AG10803 (cell line): ENCODE measurements at regions not wholly inside any gene's neighbourhood (a gene's known extent, or its start where the extent isn't known, plus 50 kb on each side); places are given as distances from the start of the nearest gene placed in this dataset.
A peak's percentile ranks its signal among the peaks of the same experiment; 100 is the strongest.

Experiments
- DNase-seq: peaks from one replicate; pipeline ENCODE4 v3.0.0; 2010; ENCODE audit warnings: low read depth
- H3K4me3 ChIP-seq: 2 replicates; pipeline ENCODE4 v1.5.1; 2011; ENCODE audit warnings: mild to moderate bottlenecking, low read length, control low read depth
- TF ChIP-seq, protein P1 (sequence below): conservative IDR thresholded peaks from 2 replicates; pipeline ENCODE4 v1.5.1; 2011; ENCODE audit warnings: mild to moderate bottlenecking, low read length, control low read depth, inconsistent platforms

DNA sequence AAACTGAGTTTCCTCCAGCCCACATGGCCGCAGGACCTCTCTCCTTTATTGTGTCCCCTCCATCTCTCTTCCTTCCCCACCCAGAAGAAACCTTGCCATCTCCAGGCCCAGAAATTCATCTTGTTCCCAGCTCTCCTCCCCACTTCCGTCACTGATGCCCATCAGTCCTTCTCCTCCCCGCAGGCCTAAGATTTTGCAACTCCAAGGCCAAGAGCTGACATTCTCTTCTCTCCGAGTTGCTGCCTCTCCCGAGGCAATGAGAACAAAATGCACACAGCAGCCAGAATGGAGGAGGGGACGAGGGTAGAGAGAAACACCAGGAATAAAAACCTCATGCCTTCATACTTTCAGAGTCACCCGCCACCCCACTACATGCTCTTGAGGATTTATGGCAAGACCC lies 526.5 kb upstream of the PROK2 start:
- H3K4me3 ChIP-seq = no peak overlapping the region
- peak; percentile 43 for DNase-seq
- TF ChIP-seq, protein P1, sequence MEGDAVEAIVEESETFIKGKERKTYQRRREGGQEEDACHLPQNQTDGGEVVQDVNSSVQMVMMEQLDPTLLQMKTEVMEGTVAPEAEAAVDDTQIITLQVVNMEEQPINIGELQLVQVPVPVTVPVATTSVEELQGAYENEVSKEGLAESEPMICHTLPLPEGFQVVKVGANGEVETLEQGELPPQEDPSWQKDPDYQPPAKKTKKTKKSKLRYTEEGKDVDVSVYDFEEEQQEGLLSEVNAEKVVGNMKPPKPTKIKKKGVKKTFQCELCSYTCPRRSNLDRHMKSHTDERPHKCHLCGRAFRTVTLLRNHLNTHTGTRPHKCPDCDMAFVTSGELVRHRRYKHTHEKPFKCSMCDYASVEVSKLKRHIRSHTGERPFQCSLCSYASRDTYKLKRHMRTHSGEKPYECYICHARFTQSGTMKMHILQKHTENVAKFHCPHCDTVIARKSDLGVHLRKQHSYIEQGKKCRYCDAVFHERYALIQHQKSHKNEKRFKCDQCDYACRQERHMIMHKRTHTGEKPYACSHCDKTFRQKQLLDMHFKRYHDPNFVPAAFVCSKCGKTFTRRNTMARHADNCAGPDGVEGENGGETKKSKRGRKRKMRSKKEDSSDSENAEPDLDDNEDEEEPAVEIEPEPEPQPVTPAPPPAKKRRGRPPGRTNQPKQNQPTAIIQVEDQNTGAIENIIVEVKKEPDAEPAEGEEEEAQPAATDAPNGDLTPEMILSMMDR = no peak

GRCh38 chr3:72310419-72311380 lies 525.8 kb upstream of the PROK2 start:
- peak; percentile 76 for DNase-seq
- H3K4me3 ChIP-seq = no peak overlapping the region
- TF ChIP-seq, protein P1 = no peak

- no peak overlapping the region for H3K4me3 ChIP-seq
- DNase-seq = no peak
- TF ChIP-seq, protein P1 = no peak
Measured at GRCh38 chr3:72309661-72310418, 524.9 kb upstream of the PROK2 start.

DNA sequence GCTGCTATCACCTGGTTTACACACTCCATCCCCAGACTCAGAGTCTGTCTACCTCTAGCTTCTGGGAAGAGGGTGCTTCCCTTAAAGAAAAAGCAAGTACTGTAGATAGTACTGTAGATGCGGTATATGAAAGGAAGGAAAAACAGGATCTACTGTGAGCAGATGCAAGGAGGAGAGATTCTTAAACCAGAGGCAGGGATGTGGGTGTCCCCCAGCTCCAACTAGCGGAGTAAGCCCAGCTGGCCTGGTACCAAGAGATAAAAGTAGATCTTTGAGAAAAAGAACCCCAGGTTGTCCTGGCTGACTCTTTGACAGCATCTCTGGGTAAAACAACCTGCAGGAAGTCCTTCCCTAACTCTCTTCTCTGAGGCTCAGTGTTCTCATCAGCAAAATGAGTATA lies 523.7 kb upstream of the PROK2 start:
- TF ChIP-seq, protein P1 = no peak
- DNase-seq = no peak
- H3K4me3 ChIP-seq = no peak overlapping the region

- TF ChIP-seq, protein P1 = no peak
Measured at GRCh38 chr3:72307438-72308115, 522.6 kb upstream of the PROK2 start.

GRCh38 chr3:72306800-72307341 lies 521.9 kb upstream of the PROK2 start:
- DNase-seq = peak; percentile 49
- no peak overlapping the region for H3K4me3 ChIP-seq
- TF ChIP-seq, protein P1 = no peak

More at GRCh38 chr3:72307438-72308115, 522.6 kb upstream of the PROK2 start:
- H3K4me3 ChIP-seq = no peak overlapping the region
- DNase-seq = no peak
